Umbilical cord (tissue), 1 donor: ENCODE measurements at regions not wholly inside any gene's neighbourhood (a gene's known extent, or its start where the extent isn't known, plus 50 kb on each side); places are given as distances from the start of the nearest gene placed in this dataset.
A peak's percentile ranks its signal among the peaks of the same experiment; 100 is the strongest.
"Not testable (repeated sequence)": the region's sequence is repeated elsewhere in the genome, so short reads cannot be mapped to it uniquely, and the experiment has no call there.

Experiments
- DNase-seq: peaks from one replicate; pipeline ENCODE4 v3.0.0-alpha.2; 2015; ENCODE audit warnings: low spot score

- no peak for DNase-seq
These were observed 177.3 kb downstream of the RPS24 start for GRCh38 chr10:78210976-78211375.

- DNase-seq: peak; percentile 77
These were observed 177.9 kb downstream of the RPS24 start for GRCh38 chr10:78211561-78212051.

- DNase-seq: peak; percentile 81
These were observed 178.6 kb downstream of the RPS24 start for GRCh38 chr10:78212060-78212785.

- DNase-seq: peak; percentile 24
These were observed 179.1 kb downstream of the RPS24 start for GRCh38 chr10:78212786-78213175.

GRCh38 chr10:78214955-78215354, 181.3 kb downstream of the RPS24 start:
- DNase-seq: no peak

GRCh38 chr10:78215645-78216044, 182.0 kb downstream of the RPS24 start:
- DNase-seq: peak; percentile 96

GRCh38 chr10:78217336-78217735, 183.7 kb downstream of the RPS24 start:
- no peak for DNase-seq

GRCh38 chr10:78218798-78219490, 185.3 kb downstream of the RPS24 start:
- no peak for DNase-seq

- DNase-seq: not testable (repeated sequence)
These were observed 185.9 kb downstream of the RPS24 start for GRCh38 chr10:78219568-78219967.

- no peak for DNase-seq
These were observed 187.1 kb downstream of the RPS24 start for GRCh38 chr10:78220781-78221180.

- no peak for DNase-seq
These were observed 188.6 kb downstream of the RPS24 start for GRCh38 chr10:78222096-78222790.

- no peak for DNase-seq
These were observed 189.4 kb downstream of the RPS24 start for GRCh38 chr10:78223088-78223487.

- DNase-seq: no peak
These were observed 190.9 kb downstream of the RPS24 start for GRCh38 chr10:78224602-78225001.

- no peak for DNase-seq
These were observed 191.9 kb downstream of the RPS24 start for GRCh38 chr10:78225594-78225993.

- DNase-seq: no peak
These were observed 195.8 kb downstream of the RPS24 start for GRCh38 chr10:78229489-78229888.

GRCh38 chr10:78229950-78230675, 196.4 kb downstream of the RPS24 start:
- DNase-seq: no peak

GRCh38 chr10:78231327-78231726, 197.7 kb downstream of the RPS24 start:
- no peak for DNase-seq

- DNase-seq: peak; percentile 39
These were observed 198.3 kb downstream of the RPS24 start for GRCh38 chr10:78231939-78232338.

GRCh38 chr10:78236416-78237015, 202.9 kb downstream of the RPS24 start:
- DNase-seq: no peak

- not testable (repeated sequence) for DNase-seq
These were observed 204.3 kb downstream of the RPS24 start for GRCh38 chr10:78237951-78238350.

GRCh38 chr10:78247266-78247665, 213.6 kb downstream of the RPS24 start:
- DNase-seq: no peak
